Right atrium auricular region (tissue), 2 donors: ENCODE measurements at regions not wholly inside any gene's neighbourhood (a gene's known extent, or its start where the extent isn't known, plus 50 kb on each side); places are given as distances from the start of the nearest gene placed in this dataset.

Source experiments
- DNase-seq: peaks from one replicate; pipeline ENCODE4 v3.0.0-alpha.2; 2019; ENCODE audit warnings: low spot score
- H3K27ac ChIP-seq, 2 donors: fragments of 200-600 bp; sonication (generic); 1 replicate in 1 of 2; 2 replicates in 1 of 2; pipeline ENCODE4 v1.5.1; 2016 to 2019
- H3K27me3 ChIP-seq, 2 donors: fragments of 200-600 bp; sonication (generic); one replicate each; pipeline versions ENCODE4 v1.5.1 to v1.6.0; 2017 to 2019
- H3K36me3 ChIP-seq: fragments of 200-600 bp; sonication (generic); one replicate; pipeline ENCODE4 v1.5.1; 2016
- H3K4me1 ChIP-seq, 2 donors: fragments of 200-600 bp; sonication (generic); one replicate each; pipeline versions ENCODE4 v1.5.1 to v1.6.0; 2017 to 2019
- H3K4me3 ChIP-seq, 2 donors: fragments of 200-600 bp; sonication (generic); 1 replicate in 1 of 2; 2 replicates in 1 of 2; pipeline ENCODE4 v1.5.1; 2017 to 2019; ENCODE audit warnings: mild to moderate bottlenecking in 1 of 2, moderate library complexity in 1 of 2
- H3K9me3 ChIP-seq, 2 donors: fragments of 200-600 bp; sonication (generic); one replicate each; pipeline ENCODE4 v1.5.1; 2019
- TF ChIP-seq, protein P1 (sequence below), 2 donors: fragments of 200-600 bp; sonication (generic); IDR thresholded peaks; one replicate each; pipeline ENCODE4 v1.5.1; 2019; ENCODE audit warnings: antibody characterized with exemption in 2 of 2

- DNase-seq, result no peak
- Histone ChIP-seq H3K27me3 (no peaks in the 10 kb centered on the region), H3K4me3 (no peak overlapping the region), H3K36me3 (no peaks in the 10 kb centered on the region), H3K27ac (no peak overlapping the region), H3K4me1 (no peaks in the 10 kb centered on the region), H3K9me3 (no peaks in the 10 kb centered on the region)
- TF ChIP-seq, protein P1, sequence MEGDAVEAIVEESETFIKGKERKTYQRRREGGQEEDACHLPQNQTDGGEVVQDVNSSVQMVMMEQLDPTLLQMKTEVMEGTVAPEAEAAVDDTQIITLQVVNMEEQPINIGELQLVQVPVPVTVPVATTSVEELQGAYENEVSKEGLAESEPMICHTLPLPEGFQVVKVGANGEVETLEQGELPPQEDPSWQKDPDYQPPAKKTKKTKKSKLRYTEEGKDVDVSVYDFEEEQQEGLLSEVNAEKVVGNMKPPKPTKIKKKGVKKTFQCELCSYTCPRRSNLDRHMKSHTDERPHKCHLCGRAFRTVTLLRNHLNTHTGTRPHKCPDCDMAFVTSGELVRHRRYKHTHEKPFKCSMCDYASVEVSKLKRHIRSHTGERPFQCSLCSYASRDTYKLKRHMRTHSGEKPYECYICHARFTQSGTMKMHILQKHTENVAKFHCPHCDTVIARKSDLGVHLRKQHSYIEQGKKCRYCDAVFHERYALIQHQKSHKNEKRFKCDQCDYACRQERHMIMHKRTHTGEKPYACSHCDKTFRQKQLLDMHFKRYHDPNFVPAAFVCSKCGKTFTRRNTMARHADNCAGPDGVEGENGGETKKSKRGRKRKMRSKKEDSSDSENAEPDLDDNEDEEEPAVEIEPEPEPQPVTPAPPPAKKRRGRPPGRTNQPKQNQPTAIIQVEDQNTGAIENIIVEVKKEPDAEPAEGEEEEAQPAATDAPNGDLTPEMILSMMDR (IDR thresholded peaks at IDR 0.05), result no peak
Observed at GRCh38 chr12:18008642-18009041, 81.4 kb downstream of the RERGL start.

DNA sequence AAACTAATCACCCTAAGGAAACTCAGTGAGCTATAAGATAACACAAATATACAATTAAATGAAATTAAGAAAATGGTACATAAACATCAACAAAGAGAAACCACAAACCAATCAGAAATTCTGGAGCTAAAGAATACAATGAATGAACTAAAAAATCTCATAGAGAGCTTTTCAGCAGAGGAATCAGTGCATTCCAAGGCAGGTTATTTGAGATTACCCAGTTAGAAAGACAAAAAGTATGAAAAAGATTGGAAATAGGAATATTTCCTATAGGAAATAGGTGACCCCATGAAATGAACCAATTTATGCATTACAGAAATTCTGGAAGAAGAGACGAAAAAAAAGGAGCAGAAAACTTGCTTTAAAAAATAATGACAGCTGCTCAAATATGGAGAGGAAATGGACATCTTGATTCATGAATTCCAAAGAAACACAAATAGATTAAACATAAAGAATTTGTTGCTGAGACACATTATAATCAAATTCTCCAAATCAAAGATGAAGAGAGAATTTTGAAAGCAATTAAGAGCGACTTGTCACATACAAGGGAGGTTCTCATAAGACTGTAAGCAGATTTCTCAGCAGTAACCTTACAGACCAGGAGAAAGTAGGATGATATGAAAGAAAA, 90.7 kb downstream of the RERGL start:
- H3K27me3 ChIP-seq, result no peaks in the 10 kb centered on the region
- H3K4me3 ChIP-seq, result no peak overlapping the region
- no peak for DNase-seq
- H3K4me1 ChIP-seq, result no peaks in the 10 kb centered on the region
- H3K9me3 ChIP-seq, result peaks cover 0 to 34% of the 10 kb centered on the region in 2 donors
- H3K36me3 ChIP-seq, result no peaks in the 10 kb centered on the region
- TF ChIP-seq, protein P1 (IDR thresholded peaks at IDR 0.05), result no peak
- H3K27ac ChIP-seq, result no peak overlapping the region

DNA sequence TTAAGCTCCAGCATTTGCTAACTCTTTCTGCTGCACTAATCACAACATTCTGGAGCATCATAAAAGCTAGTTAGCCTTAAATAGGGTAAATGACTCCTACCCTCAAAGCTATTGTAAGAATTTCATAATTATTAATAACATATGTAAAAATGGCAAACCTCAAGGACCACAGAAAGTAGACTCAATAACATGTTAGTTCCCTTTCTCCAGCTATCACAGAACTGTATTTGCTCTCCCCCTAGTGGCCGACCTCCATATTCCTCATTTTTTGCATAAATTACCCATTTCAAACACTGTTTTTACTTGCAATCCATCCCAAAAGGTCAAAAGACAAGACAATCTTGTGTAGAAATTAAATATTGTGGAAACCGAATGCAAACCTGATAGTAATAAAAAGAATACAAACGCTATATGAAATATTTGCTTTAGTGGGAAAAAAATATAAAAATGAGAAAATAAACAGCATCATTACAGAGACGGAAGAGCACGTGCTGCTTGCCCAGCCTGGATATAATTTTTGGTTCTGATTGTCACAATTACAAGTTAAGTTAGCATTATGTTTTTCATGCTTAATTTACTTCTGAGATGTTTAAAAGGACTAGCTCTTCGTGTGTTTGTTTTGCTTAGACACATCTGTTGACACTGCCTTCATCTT, 97.9 kb downstream of the RERGL start:
- TF ChIP-seq, protein P1 (IDR thresholded peaks at IDR 0.05), result peak; percentile 36 to 69
- Histone ChIP-seq H3K27ac (no peak overlapping the region), H3K4me3 (no peak overlapping the region), H3K9me3 (no peaks in the 10 kb centered on the region), H3K4me1 (no peaks in the 10 kb centered on the region), H3K36me3 (no peaks in the 10 kb centered on the region), H3K27me3 (no peaks in the 10 kb centered on the region)
- no peak for DNase-seq

- H3K9me3 ChIP-seq, result no peaks in the 10 kb centered on the region
- no peak for DNase-seq
- H3K27me3 ChIP-seq, result no peaks in the 10 kb centered on the region
- no peak overlapping the region for H3K4me3 ChIP-seq
- H3K36me3 ChIP-seq, result no peaks in the 10 kb centered on the region
- TF ChIP-seq, protein P1 (IDR thresholded peaks at IDR 0.05), result no peak
- no peak overlapping the region for H3K27ac ChIP-seq
- H3K4me1 ChIP-seq, result no peaks in the 10 kb centered on the region
Observed at GRCh38 chr12:17982556-17982955, 107.4 kb downstream of the RERGL start.

DNA sequence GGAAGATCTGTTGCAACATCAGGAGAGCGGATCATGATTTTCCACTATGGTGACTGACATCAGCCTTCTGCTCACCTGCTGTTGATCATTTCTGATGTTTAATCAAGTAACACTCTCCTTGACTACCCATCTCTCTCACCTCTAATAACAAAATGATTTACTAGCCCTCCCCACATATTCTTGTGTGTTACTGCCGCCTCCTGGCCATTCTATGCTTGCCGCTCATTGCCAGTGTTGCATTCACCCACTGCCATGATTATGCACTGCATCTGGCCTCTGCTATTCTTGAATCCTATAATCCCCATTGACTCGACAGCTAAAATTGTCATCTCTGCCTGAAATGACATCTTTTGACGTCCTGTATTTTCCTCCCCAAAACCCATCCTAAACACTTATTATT, 113.8 kb downstream of the RERGL start:
- Histone ChIP-seq H3K9me3 (no peaks in the 10 kb centered on the region), H3K27ac (no peak overlapping the region), H3K4me3 (no peak overlapping the region), H3K27me3 (no peaks in the 10 kb centered on the region), H3K4me1 (no peaks in the 10 kb centered on the region), H3K36me3 (no peaks in the 10 kb centered on the region)
- TF ChIP-seq, protein P1 (IDR thresholded peaks at IDR 0.05), result no peak
- no peak for DNase-seq

GRCh38 chr12:17975763-17976162, 114.2 kb downstream of the RERGL start:
- no peaks in the 10 kb centered on the region for H3K4me1 ChIP-seq
- TF ChIP-seq, protein P1 (IDR thresholded peaks at IDR 0.05), result no peak
- H3K27ac ChIP-seq, result no peak overlapping the region
- H3K4me3 ChIP-seq, result no peak overlapping the region
- DNase-seq, result no peak
- no peaks in the 10 kb centered on the region for H3K36me3 ChIP-seq
- no peaks in the 10 kb centered on the region for H3K9me3 ChIP-seq
- H3K27me3 ChIP-seq, result no peaks in the 10 kb centered on the region
